ENCODE measurements at regions not wholly inside any gene's neighbourhood (a gene's known extent, or its start where the extent isn't known, plus 50 kb on each side); places are given as distances from the start of the nearest gene placed in this dataset.
"Not testable (repeated sequence)": the region's sequence is repeated elsewhere in the genome, so short reads cannot be mapped to it uniquely, and the experiment has no call there.

DNA sequence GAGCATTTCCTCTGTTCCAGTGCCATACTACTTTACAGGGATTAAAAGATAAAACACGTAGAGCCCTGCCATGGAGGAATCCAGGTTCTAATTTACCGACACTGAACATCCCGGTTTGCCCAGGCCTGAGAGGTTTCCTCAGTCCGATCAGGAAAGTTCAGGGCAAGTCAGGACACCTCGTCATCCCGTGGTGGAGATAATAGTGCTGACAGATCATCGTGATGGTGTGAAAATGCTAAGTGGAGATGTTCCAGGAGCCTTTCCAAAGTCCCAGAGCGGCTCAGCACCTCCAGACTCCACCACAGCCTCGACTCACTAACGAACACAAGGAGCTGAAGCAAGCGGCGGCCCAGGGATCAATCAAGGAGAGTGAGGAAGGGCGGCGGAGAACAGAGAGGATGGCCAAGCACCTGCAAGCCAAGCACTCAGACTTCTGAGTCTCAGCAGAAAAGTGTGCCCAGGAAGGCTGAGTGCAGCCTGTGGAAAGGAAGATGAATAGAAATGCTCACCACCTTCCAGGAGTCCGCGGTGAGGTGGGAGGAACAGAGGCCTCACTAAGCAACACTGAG lies 103.7 kb upstream of the VWC2 start:
- no peak for DNase-seq (ENCODE audit: low read depth)

DNA sequence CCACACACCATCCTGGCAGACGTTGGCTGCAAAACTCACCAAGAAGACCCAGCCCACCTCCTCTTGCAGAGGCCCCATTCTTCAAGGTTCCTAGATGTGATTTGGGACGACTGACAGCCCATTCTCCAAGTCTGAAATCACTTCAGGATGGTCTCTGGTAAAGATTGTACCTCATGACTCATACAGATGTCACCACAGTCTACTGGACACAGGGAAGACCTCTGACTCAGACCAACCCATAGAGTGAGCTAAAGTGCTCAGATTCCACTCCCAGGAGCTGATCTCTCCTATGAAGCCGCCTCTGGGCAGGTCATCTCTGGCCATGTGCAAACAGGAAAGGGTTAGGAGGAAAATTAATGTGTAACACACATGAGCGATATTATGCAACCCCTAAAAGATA lies 102.4 kb upstream of the VWC2 start:
- peak; percentile 9 for DNase-seq (ENCODE audit: low read depth)

DNA sequence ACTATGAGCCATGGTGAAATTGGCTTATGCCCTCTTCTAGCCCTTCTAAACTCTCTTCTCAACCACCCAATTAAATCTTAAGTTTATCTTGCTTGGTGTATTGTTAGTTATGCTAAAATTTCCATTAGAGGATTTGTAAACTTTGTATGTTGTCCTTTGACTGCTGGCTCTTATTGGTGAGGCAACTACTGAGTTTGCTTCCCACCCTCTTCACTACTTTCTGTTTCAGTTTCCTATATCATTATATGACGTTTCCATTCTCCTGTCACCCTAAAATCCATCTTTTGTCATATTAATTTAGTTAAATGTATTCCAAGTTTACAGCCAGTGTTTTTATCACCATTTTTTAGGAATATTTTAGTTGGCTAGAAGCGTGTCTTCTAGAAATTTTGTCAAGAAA lies 80.9 kb upstream of the VWC2 start:
- no peak for DNase-seq (ENCODE audit: low read depth)

DNA sequence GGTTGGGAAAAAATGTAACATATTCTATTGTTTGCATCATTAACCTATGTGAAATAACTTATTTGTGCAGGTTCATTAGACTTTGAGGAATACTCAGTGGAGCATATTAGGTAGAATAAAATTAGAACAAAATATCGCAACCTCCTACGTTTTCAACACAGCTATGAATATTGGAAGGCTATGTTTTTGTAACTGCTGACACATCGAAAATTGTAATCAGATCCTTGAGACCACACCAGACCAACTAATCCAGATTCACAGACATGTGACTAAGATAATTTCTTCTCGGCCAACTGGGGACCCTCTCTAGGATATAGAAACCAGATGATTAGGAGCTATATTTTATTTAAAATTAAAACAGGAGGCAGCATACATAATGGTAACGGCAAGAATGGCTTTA lies 77.5 kb upstream of the VWC2 start:
- DNase-seq (ENCODE audit: low read depth) = no peak

DNA sequence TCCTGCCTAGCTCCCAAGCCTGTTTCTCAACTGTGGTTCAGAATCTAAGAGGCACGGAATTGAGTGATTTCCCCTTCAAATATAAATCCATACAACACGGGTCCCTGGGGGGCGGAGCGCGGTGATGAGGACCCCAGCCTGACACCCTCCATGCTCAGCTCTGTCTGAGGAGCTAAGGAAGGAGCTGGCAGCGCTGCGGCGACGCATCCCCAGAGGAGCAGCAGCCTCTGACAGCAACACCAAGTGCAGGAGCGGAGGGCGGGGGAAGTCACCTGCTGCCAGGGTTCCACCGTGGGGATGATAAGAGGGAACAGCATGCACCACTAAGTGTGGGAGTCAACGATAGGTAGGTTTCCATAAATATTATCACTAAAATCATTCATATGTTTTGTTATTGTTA lies 72.6 kb upstream of the VWC2 start:
- DNase-seq (ENCODE audit: low read depth) = no peak

DNA sequence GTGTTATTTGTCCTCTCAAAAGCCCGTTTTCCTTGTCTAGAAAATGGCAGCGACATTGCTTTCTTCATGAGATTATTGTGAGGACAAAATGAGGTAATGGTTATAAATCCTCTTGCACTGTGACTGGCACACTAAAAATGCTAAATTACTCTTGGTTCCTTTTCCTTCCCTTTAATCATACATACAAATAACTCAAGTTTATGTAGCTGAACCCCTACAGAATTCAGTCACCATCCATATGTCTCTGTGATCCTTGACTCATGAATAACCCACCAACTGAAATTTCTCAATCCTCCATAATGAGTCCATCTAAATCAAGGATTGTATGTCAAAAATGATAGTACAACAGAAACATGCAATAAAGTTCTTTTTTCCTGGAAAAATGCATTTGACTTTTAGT lies 71.3 kb upstream of the VWC2 start:
- DNase-seq (ENCODE audit: low read depth) = no peak

DNA sequence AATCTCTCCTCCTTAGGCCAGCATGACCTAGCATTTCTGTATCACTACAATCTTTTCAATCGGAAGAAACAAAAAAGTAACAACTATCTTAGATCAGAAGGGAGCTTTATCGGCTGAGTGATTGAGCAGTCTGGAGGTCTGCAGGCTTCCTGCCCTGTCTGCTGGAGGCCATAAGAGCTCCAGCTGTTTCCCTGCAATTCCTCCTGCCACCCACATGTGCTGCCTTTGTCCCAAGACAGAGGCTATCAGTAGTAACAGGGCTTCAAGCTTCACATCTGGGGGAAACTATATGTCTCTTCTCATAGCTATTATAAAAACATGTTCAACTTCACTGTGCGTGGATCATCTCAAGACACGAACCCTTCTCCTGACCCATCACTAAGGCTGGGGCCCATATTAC lies 70.1 kb upstream of the VWC2 start:
- DNase-seq (ENCODE audit: low read depth) = no peak

DNA sequence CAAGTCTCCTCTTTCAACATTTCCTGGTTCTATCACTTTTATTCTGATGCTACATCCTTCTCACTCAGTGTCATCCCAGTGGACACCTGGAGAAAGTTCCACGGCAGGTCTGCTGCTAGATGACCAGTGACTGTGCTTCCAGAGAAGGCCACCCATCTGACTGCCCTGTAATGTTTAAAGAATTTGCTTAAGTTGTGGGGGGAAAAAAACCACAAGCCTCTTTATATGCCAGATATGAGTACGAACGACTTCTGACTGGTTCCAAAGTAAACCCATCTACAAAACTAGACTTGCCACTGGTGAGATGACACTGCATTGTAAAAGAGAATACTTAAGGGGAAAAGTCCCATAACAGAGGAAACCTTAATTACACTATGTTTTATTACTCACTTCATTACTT lies 69.6 kb upstream of the VWC2 start:
- DNase-seq (ENCODE audit: low read depth) = no peak

DNA sequence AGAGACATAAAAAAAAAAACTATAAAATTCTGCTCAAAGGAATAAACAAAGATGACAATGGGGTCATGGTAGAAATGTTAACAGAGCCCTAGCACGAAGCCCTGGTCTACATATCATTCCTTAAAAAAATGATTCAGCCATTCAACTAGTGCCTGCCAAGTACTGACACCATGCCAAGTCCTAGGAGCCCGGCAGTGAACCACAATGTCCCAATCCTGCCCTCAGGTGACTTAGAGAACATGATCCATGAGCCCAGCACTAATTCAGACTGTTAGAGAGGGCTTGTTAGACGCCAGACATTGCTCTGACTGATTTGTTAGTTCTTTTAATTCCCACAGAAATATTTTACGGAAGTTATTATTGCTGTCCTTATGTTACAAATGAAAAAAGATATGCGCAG lies 67.3 kb upstream of the VWC2 start:
- no peak for DNase-seq (ENCODE audit: low read depth)

DNA sequence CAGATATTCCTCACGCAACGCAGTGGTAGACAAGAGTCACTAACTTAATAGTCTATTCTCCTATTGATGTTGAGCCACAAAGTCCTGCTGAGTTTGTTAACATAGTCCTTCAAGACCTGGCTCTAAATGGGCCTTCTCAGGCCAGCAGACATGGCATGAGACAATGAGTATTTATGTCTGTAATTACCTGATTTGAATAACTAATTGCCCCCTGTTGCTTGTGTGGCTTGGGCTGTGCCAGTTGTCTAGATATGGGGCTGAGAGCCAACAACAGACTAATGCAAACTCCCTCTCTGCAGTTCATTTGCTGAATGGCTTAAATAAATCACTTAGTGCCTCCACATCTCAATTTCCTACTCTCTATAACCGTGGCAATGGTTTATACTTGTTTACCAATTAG lies 65.5 kb upstream of the VWC2 start:
- no peak for DNase-seq (ENCODE audit: low read depth)

DNA sequence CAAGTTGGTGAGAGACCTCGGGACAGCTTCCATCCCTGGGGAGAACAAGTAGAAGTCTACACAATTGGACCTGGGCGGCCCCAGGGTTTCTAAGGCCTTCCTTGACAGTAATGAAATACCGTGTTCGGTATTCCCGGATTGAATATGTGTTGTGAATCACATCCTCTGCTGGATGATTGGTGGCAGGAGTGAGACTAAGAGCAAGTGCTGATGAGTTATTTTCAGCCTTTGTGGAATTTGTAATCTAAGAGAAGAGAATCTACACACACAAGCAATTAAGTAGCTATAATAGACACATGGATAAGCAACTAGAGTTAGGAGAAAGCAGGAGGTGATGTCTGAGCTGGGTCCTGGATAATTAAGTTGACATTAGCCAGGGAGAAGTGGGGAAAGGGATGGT lies 64.8 kb upstream of the VWC2 start:
- DNase-seq (ENCODE audit: low read depth) = no peak

DNA sequence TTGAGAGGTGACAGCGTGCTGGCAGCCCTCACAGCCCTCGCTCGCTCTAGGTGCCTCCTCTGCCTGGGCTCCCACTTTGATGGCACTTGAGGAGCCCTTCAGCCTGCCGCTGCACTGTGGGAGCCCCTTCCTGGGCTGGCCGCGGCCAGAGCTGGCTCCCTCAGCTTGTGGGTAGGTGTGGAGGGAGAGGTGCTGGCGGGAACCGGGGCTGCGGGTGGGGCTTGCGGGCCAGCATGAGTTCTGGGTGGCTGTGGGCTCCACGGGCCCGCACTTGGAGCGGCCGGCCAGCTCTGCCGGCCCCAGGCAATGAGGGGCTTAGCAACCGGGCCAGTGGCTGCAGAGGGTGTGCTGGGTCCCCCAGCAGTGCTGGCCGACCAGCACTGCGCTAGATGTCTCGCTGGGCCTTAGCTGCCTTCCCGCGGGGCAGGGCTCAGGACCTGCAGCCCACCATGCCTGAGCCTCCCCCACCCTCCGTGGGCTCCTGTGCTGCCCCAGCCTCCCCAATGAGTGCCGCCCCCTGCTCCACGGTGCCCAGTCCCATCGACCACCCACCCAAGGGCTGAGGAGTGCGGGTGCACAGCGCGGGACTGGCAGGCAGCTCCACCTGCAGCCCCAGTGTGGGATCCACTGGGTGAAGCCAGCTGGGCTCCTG lies 62.2 kb upstream of the VWC2 start:
- not testable (repeated sequence) for DNase-seq (ENCODE audit: low read depth)

DNA sequence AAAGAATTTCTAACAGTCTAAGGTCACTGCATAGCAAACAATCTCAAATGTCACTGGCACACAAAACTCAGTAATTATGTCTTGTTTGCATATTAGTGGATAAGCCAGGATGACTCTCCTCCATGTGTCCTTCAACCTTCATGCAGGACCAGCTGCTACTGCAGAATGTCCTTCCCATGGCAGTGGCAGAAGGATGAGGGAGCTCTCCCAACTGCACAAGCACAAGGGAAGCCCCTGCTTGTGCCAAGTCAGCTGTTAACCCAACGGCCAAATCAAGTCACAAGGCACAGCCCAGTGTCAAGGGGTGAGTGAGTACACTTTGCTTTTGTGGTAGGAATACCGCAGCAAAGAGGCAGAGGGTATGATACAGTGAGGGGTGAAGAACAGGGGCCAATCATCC lies 59.3 kb upstream of the VWC2 start:
- DNase-seq (ENCODE audit: low read depth) = no peak

DNA sequence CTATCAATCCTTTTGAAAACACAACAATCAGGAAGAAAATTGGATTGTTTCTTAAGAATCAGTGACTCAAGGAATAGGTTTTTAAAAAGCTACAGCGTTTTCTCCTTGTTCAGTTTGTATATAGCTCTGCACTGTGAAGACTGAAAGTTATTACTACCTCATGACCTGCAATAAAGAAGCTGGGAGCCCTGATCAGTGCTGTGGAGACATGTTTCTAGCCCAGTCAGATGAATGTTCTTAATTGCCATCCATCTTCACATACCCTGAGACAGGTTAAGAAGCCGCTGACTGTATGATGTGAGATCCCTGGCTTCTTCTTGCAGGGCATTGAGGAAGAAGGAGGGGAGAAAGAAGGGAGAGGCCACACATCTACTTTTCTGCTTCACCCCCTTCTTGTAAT lies 58.0 kb upstream of the VWC2 start:
- DNase-seq (ENCODE audit: low read depth) = no peak

DNA sequence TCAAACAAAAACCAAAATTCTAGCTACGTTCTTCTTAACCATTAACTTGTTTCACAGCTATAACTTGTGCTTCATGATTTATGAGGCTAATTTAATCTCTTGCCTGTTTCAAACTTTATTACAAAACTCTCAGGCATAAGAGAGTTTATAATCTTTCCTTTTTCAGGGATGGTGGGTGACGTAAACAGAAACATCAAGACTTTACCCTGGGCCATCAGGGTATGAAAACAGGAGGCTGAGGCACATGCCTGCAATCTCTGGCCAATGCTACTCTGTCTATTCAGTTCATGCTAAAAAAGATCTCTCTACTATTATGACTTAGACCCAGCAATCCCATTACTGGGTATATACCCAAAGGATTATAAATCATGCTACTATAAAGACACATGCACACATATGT lies 55.9 kb upstream of the VWC2 start:
- DNase-seq (ENCODE audit: low read depth) = no peak

DNA sequence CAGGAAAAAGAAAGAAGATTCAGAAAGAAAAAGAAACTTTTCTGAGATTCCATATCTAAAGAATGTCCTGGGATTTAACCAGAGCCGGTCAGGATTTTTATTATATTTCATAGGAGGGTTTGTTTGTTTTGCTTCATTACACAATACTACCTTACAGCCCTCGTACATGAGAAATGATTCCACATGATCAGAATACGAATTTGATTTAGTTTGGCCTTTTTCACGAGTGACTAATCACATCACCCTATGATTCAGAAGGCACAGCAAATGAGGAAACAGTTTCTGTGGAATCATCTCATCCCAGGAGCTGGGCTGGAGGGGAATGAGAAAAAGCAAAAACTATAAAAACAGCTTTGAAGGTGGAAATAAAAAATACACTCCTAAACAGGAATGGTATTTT lies 54.7 kb upstream of the VWC2 start:
- DNase-seq (ENCODE audit: low read depth) = peak; percentile 22

DNA sequence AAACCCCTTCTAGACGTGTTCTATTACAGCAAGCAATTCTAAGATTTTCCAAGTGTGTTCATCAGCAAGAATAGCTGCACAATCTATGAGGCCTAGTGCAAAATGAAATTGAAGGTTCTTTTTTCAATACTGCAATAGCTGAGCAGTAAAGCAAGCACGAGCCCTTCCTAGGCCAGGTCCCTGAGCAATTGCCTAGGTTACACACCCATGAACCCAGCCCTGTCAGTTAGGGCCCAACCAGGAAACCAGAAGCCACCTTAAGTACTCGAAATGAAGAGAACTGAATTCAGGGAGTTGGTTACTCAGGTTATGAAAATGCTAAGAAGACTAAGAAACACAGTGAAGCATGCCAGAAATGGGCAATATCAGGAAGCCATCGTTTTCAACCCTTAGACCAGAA lies 52.0 kb upstream of the VWC2 start:
- DNase-seq (ENCODE audit: low read depth) = no peak
